ENCODE measurements at regions not wholly inside any gene's neighbourhood (a gene's known extent, or its start where the extent isn't known, plus 50 kb on each side); places are given as distances from the start of the nearest gene placed in this dataset.

GRCh38 chr6:14640631-14641030 lies 523.1 kb downstream of the CD83 start:
- no peak for TF ChIP-seq CTCF (IDR thresholded peaks at IDR 0.05; ENCODE audit: insufficient read depth, low read depth, low read length, missing control alignments)
- H3K4me3 ChIP-seq (ENCODE audit: low read length): no peak overlapping the region
- no peak for DNase-seq (ENCODE audit: low read depth)

- TF ChIP-seq CTCF (IDR thresholded peaks at IDR 0.05; ENCODE audit: insufficient read depth, low read depth, low read length, missing control alignments): no peak
- DNase-seq (ENCODE audit: low read depth): no peak
- H3K4me3 ChIP-seq (ENCODE audit: low read length): no peak overlapping the region
Measured at GRCh38 chr6:14641423-14642135, 524.0 kb downstream of the CD83 start.

DNA sequence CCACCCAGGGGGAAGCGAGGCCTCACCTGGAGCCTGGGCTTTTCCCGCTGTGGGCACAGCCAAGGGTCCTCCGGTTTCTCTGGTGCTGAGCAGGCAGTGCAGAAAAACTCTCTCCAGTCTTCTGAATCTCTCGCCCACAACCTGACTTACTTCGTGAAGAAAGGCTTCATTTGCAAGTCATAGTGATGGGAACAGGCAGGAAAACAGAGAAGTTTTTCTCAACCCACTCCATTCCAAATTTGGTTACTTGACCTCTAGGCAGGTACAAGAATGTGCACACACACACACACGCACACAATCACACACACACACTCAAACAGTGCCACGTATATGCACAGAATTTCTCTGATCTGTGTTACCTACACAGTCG lies 524.5 kb downstream of the CD83 start:
- no peak for TF ChIP-seq CTCF (IDR thresholded peaks at IDR 0.05; ENCODE audit: insufficient read depth, low read depth, low read length, missing control alignments)
- H3K4me3 ChIP-seq (ENCODE audit: low read length): no peak overlapping the region
- DNase-seq (ENCODE audit: low read depth): no peak

- TF ChIP-seq CTCF (IDR thresholded peaks at IDR 0.05; ENCODE audit: insufficient read depth, low read depth, low read length, missing control alignments): no peak
- no peak overlapping the region for H3K4me3 ChIP-seq (ENCODE audit: low read length)
- DNase-seq (ENCODE audit: low read depth): no peak
Measured at GRCh38 chr6:14642842-14643241, 525.3 kb downstream of the CD83 start.

DNA sequence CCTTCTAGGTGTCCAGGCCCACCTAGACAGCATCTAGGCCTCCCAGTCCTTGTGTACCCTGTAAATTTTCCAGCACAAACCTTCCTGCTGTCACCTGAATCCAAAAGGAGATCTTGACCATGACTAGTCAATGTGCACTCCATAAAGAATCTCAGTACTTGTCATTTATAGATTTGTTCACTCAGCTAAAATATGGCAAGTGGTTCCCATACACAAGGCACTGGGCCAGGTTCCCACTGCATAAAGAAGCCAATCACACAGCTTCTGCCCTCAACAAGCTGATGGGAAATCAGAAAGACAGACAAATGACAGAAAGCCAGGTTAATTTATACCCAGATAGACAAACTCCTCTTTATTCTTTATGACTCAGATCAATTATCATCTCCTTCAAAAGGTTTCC lies 526.8 kb downstream of the CD83 start:
- TF ChIP-seq CTCF (IDR thresholded peaks at IDR 0.05; ENCODE audit: insufficient read depth, low read depth, low read length, missing control alignments): no peak
- no peak overlapping the region for H3K4me3 ChIP-seq (ENCODE audit: low read length)
- no peak for DNase-seq (ENCODE audit: low read depth)

DNA sequence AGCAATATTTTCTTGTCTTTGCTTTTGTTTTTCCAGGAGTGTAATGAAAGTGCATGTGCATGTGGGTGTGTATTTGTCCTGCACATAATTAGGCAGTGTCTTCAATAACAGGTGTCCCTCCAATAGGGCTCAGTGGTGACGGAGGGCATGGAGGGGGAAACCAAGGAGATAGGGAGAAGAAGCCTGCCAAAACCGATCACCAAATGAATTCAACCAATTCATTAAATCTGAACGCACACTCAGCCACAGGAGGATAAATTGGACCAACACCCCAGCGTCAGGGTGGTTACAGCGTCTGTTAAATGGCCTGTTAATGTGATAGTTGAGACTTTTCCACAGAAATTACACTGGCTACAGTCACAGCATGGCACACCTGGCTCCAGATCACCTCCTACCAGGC lies 527.6 kb downstream of the CD83 start:
- no peak for TF ChIP-seq CTCF (IDR thresholded peaks at IDR 0.05; ENCODE audit: insufficient read depth, low read depth, low read length, missing control alignments)
- DNase-seq (ENCODE audit: low read depth): no peak
- no peak overlapping the region for H3K4me3 ChIP-seq (ENCODE audit: low read length)

- no peak for DNase-seq (ENCODE audit: low read depth)
- H3K4me3 ChIP-seq (ENCODE audit: low read length): no peak overlapping the region
- TF ChIP-seq CTCF (IDR thresholded peaks at IDR 0.05; ENCODE audit: insufficient read depth, low read depth, low read length, missing control alignments): no peak
Measured at GRCh38 chr6:14645841-14646240, 528.3 kb downstream of the CD83 start.
